H9 (cell line): ENCODE measurements at regions not wholly inside any gene's neighbourhood (a gene's known extent, or its start where the extent isn't known, plus 50 kb on each side); places are given as distances from the start of the nearest gene placed in this dataset.

Source experiments
- DNase-seq: peaks from one replicate; pipeline ENCODE4 v3.0.0-alpha.2; 2017
- H2AFZ ChIP-seq: one replicate; pipeline ENCODE4 v1.6.1; 2013; ENCODE audit warnings: mild to moderate bottlenecking, low read length, control low read depth, moderate library complexity
- H2AK5ac ChIP-seq: 2 replicates; pipeline ENCODE4 v1.6.1; 2013; ENCODE audit warnings: low read length, control low read depth, mixed read lengths; ENCODE audit not compliant: insufficient read length
- H2BK120ac ChIP-seq: one replicate; pipeline ENCODE4 v1.6.1; 2013; ENCODE audit warnings: low read depth, mild to moderate bottlenecking, low read length, control low read depth, inconsistent platforms; ENCODE audit not compliant: poor library complexity, severe bottlenecking
- H2BK12ac ChIP-seq: 2 replicates; pipeline ENCODE4 v1.6.1; 2013; ENCODE audit warnings: low read length, control low read depth, mixed read lengths, low read depth; ENCODE audit not compliant: insufficient read length
- H2BK15ac ChIP-seq: 2 replicates; pipeline ENCODE4 v1.6.1; 2013; ENCODE audit warnings: low read depth, low read length, control low read depth
- H2BK20ac ChIP-seq: one replicate; pipeline ENCODE4 v1.6.1; 2013; ENCODE audit warnings: low read depth, mild to moderate bottlenecking, low read length, control low read depth, inconsistent platforms; ENCODE audit not compliant: poor library complexity, severe bottlenecking
- H2BK5ac ChIP-seq: 2 replicates; pipeline ENCODE4 v1.6.1; 2013; ENCODE audit warnings: low read length, control low read depth, mixed read lengths; ENCODE audit not compliant: insufficient read length
- H3K14ac ChIP-seq: 2 replicates; pipeline ENCODE4 v1.6.1; 2013; ENCODE audit warnings: low read length, control low read depth; ENCODE audit not compliant: insufficient read depth
- H3K18ac ChIP-seq: 2 replicates; pipeline ENCODE4 v1.6.1; 2013; ENCODE audit warnings: low read depth, mild to moderate bottlenecking, mixed read lengths, low read length, control low read depth; ENCODE audit not compliant: insufficient read length
- H3K23ac ChIP-seq: 2 replicates; pipeline ENCODE4 v1.6.1; 2013; ENCODE audit warnings: low read length, control low read depth, mixed read lengths, low read depth; ENCODE audit not compliant: insufficient read length
- H3K23me2 ChIP-seq: 2 replicates; pipeline ENCODE4 v1.6.1; 2013; ENCODE audit warnings: low read depth, mild to moderate bottlenecking, mixed read lengths, low read length, control low read depth; ENCODE audit not compliant: insufficient read length, poor library complexity, severe bottlenecking
- H3K27ac ChIP-seq: 2 replicates; pipeline ENCODE4 v1.5.1; 2013; ENCODE audit warnings: low read length, control low read depth, mixed read lengths, low read depth; ENCODE audit not compliant: insufficient read length
- H3K27me3 ChIP-seq: 2 replicates; pipeline ENCODE4 v1.6.1; 2013; ENCODE audit warnings: low read length, control low read depth, inconsistent platforms; ENCODE audit not compliant: insufficient read depth
- H3K4ac ChIP-seq: 2 replicates; pipeline ENCODE4 v1.6.1; 2013; ENCODE audit warnings: low read depth, mild to moderate bottlenecking, control low read depth, inconsistent platforms, low read length, moderate library complexity
- H3K4me1 ChIP-seq: 2 replicates; pipeline ENCODE4 v1.6.1; 2013; ENCODE audit warnings: low read length, control low read depth, inconsistent platforms; ENCODE audit not compliant: insufficient read depth
- H3K4me2 ChIP-seq: 2 replicates; pipeline ENCODE4 v1.6.1; 2013; ENCODE audit warnings: low read length, control low read depth, mixed read lengths; ENCODE audit not compliant: insufficient read length, insufficient read depth
- H3K56ac ChIP-seq: 2 replicates; pipeline ENCODE4 v1.6.1; 2013; ENCODE audit warnings: low read depth, mild to moderate bottlenecking, mixed read lengths, low read length, control low read depth; ENCODE audit not compliant: insufficient read length
- H3K79me1 ChIP-seq: 2 replicates; pipeline ENCODE4 v1.6.1; 2013; ENCODE audit warnings: low read depth, mild to moderate bottlenecking, moderate library complexity, low read length, control low read depth, inconsistent platforms; ENCODE audit not compliant: insufficient read depth, poor library complexity, severe bottlenecking
- H3K79me2 ChIP-seq: 2 replicates; pipeline ENCODE4 v1.6.1; 2013; ENCODE audit warnings: low read length, control low read depth, inconsistent platforms; ENCODE audit not compliant: insufficient read depth
- H3K9ac ChIP-seq: 2 replicates; pipeline ENCODE4 v1.6.1; 2013; ENCODE audit warnings: low read length, control low read depth, mixed read lengths; ENCODE audit not compliant: insufficient read length; ENCODE audit errors: extremely low read depth
- H3K9me3 ChIP-seq: one replicate; pipeline ENCODE4 v1.6.1; 2013; ENCODE audit warnings: low read depth, low read length, inconsistent platforms; ENCODE audit not compliant: control insufficient read depth
- H3T11ph ChIP-seq: one replicate; pipeline ENCODE4 v1.6.1; 2013; ENCODE audit warnings: mild to moderate bottlenecking, low read length, control low read depth, inconsistent platforms
- H4K20me1 ChIP-seq: one replicate; pipeline ENCODE4 v1.6.1; 2013; ENCODE audit not compliant: control insufficient read depth, insufficient read length, insufficient read depth
- H4K5ac ChIP-seq: 2 replicates; pipeline ENCODE4 v1.6.1; 2013; ENCODE audit warnings: low read depth, mild to moderate bottlenecking, mixed read lengths, low read length, control low read depth; ENCODE audit not compliant: insufficient read length
- H4K8ac ChIP-seq: replicated peaks from 2 replicates; pipeline ENCODE4 v1.6.1; 2013; ENCODE audit warnings: low read length, control low read depth, mixed read lengths, low read depth; ENCODE audit not compliant: insufficient read length
- H4K91ac ChIP-seq: 2 replicates; pipeline ENCODE4 v1.6.1; 2013; ENCODE audit warnings: low read depth, mild to moderate bottlenecking, moderate library complexity, mixed read lengths, low read length, control low read depth; ENCODE audit not compliant: insufficient read length
- H3K27ac Mint-ChIP-seq, 3 experiments: 2 replicates in 2 of 3; 3 replicates in 1 of 3; pipeline ENCODE4 v1.8.0; 2020 to 2021; ENCODE audit warnings: mixed read lengths in 3 of 3, mild to moderate bottlenecking in 1 of 3, moderate library complexity in 1 of 3
- H3K27me3 Mint-ChIP-seq: 2 replicates; pipeline ENCODE4 v1.8.0; 2021; ENCODE audit warnings: low read depth, mild to moderate bottlenecking, moderate library complexity, mixed read lengths
- H3K36me3 Mint-ChIP-seq, 3 experiments: 2 replicates in 2 of 3; 3 replicates in 1 of 3; pipeline ENCODE4 v1.8.0; 2020 to 2021; ENCODE audit warnings: low read depth in 3 of 3, mixed read lengths in 3 of 3; ENCODE audit not compliant: insufficient read depth in 1 of 3
- H3K4me1 Mint-ChIP-seq, 2 experiments: 2 replicates each; pipeline ENCODE4 v1.8.0; 2020; ENCODE audit warnings: mixed read lengths in 2 of 2
- H3K4me3 Mint-ChIP-seq, 2 experiments: 2 replicates in 1 of 2; 3 replicates in 1 of 2; pipeline ENCODE4 v1.8.0; 2020 to 2021; ENCODE audit warnings: mild to moderate bottlenecking in 2 of 2, mixed read lengths in 2 of 2, moderate library complexity in 1 of 2
- H3K9me3 Mint-ChIP-seq, 2 experiments: 2 replicates in 1 of 2; 3 replicates in 1 of 2; pipeline ENCODE4 v1.8.0; 2020; ENCODE audit warnings: mild to moderate bottlenecking in 2 of 2, mixed read lengths in 2 of 2, moderate library complexity in 1 of 2
- whole genome bisulfite sequencing: extraction: QIAGEN DNeasy Blood & Tissue Kit; methylation state at CpG from one replicate; pipeline ENCODE4 v1.1.7; 2013; ENCODE audit warnings: missing lambda C conversion rate, low lambda C conversion rate, mixed read lengths; ENCODE audit not compliant: insufficient read length; ENCODE audit errors: extremely low coverage; 5-methylcytosine and 5-hydroxymethylcytosine counted together
- TF ChIP-seq, protein P1 (sequence below): fragments of 200-600 bp; sonication (generic); conservative IDR thresholded peaks from 3 replicates; pipeline ENCODE4 v1.8.0; 2021; ENCODE audit warnings: antibody characterized with exemption, mild to moderate bottlenecking

- H3K4ac ChIP-seq, result no peak overlapping the region
- WGBS, result no CpG with 5 or more reads among the region's 1 CpG
- H2BK120ac ChIP-seq, result no peak overlapping the region
- no peak overlapping the region for H2BK12ac ChIP-seq
- no peaks in the 10 kb centered on the region for H3K36me3 Mint-ChIP-seq
- no peaks in the 10 kb centered on the region for H3K23me2 ChIP-seq
- H4K91ac ChIP-seq, result no peak overlapping the region
- no peak overlapping the region for H2BK5ac ChIP-seq
- no peak overlapping the region for H2BK20ac ChIP-seq
- DNase-seq, result no peak
- TF ChIP-seq, protein P1, sequence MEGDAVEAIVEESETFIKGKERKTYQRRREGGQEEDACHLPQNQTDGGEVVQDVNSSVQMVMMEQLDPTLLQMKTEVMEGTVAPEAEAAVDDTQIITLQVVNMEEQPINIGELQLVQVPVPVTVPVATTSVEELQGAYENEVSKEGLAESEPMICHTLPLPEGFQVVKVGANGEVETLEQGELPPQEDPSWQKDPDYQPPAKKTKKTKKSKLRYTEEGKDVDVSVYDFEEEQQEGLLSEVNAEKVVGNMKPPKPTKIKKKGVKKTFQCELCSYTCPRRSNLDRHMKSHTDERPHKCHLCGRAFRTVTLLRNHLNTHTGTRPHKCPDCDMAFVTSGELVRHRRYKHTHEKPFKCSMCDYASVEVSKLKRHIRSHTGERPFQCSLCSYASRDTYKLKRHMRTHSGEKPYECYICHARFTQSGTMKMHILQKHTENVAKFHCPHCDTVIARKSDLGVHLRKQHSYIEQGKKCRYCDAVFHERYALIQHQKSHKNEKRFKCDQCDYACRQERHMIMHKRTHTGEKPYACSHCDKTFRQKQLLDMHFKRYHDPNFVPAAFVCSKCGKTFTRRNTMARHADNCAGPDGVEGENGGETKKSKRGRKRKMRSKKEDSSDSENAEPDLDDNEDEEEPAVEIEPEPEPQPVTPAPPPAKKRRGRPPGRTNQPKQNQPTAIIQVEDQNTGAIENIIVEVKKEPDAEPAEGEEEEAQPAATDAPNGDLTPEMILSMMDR, result no peak
- no peak overlapping the region for H3K23ac ChIP-seq
- no peaks in the 10 kb centered on the region for H3K79me2 ChIP-seq
- no peak overlapping the region for H2AK5ac ChIP-seq
- H3K27ac ChIP-seq, result no peak overlapping the region
- H3K9ac ChIP-seq, result no peak overlapping the region
- H3K4me3 Mint-ChIP-seq, result no peak overlapping the region
- H4K20me1 ChIP-seq, result no peaks in the 10 kb centered on the region
- H3K18ac ChIP-seq, result no peak overlapping the region
- no peak overlapping the region for H3K27ac Mint-ChIP-seq
- H3K79me1 ChIP-seq, result no peaks in the 10 kb centered on the region
- H4K5ac ChIP-seq, result no peak overlapping the region
- no peak overlapping the region for H4K8ac ChIP-seq
- H3K56ac ChIP-seq, result no peak overlapping the region
- H3K4me1 ChIP-seq, result no peaks in the 10 kb centered on the region
- no peak overlapping the region for H3K14ac ChIP-seq
- H3K4me2 ChIP-seq, result no peak overlapping the region
- H3K4me1 Mint-ChIP-seq, result no peaks in the 10 kb centered on the region
- H3K27me3 Mint-ChIP-seq, result no peaks in the 10 kb centered on the region
- no peaks in the 10 kb centered on the region for H3K9me3 Mint-ChIP-seq
- no peaks in the 10 kb centered on the region for H3K27me3 ChIP-seq
- H3T11ph ChIP-seq, result no peak overlapping the region
- H3K9me3 ChIP-seq, result no peaks in the 10 kb centered on the region
- no peak overlapping the region for H2BK15ac ChIP-seq
- H2AFZ ChIP-seq, result no peak overlapping the region
These were observed 192.9 kb upstream of the RAD23B start for GRCh38 chr9:107090218-107090617.
